ENCODE measurements at regions not wholly inside any gene's neighbourhood (a gene's known extent, or its start where the extent isn't known, plus 50 kb on each side); places are given as distances from the start of the nearest gene placed in this dataset.

DNA sequence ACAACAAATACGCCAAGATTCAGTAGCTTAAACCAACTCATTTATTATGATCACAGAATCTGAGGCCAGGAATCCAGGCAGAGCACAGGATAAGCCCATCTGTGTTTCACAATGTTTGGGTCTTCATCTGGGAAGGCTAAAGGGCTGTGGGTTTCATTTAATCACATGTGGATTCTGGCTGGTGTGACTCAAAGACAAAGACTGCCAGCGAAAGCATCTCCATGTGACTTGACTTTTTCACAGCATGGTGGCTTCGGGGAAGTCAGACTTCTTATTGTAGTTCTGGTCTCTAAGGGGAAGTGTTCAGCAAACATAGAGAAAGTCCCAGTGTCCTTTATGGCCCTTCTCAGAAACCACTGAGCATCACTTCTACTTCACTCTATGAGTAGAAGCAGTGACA is 1014.4 kb upstream of the GOT2 start:
- H3K27me3 ChIP-seq (ENCODE audit: insufficient read depth): no peaks in the 10 kb centered on the region
- DNase-seq: no peak
- H2AFZ ChIP-seq (ENCODE audit: low read depth): no peak overlapping the region
- TF ChIP-seq, protein P1, sequence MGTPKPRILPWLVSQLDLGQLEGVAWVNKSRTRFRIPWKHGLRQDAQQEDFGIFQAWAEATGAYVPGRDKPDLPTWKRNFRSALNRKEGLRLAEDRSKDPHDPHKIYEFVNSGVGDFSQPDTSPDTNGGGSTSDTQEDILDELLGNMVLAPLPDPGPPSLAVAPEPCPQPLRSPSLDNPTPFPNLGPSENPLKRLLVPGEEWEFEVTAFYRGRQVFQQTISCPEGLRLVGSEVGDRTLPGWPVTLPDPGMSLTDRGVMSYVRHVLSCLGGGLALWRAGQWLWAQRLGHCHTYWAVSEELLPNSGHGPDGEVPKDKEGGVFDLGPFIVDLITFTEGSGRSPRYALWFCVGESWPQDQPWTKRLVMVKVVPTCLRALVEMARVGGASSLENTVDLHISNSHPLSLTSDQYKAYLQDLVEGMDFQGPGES (IDR thresholded peaks at IDR 0.05; ENCODE audit: low read depth, low read length): no peak
- TF ChIP-seq, protein P2, sequence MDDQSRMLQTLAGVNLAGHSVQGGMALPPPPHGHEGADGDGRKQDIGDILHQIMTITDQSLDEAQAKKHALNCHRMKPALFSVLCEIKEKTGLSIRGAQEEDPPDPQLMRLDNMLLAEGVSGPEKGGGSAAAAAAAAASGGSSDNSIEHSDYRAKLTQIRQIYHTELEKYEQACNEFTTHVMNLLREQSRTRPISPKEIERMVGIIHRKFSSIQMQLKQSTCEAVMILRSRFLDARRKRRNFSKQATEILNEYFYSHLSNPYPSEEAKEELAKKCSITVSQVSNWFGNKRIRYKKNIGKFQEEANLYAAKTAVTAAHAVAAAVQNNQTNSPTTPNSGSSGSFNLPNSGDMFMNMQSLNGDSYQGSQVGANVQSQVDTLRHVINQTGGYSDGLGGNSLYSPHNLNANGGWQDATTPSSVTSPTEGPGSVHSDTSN (IDR thresholded peaks at IDR 0.05): no peak
- TF ChIP-seq CHD2 (IDR thresholded peaks at IDR 0.05; ENCODE audit: low read length, partially characterized antibody) (no peak), RAD21 (IDR thresholded peaks at IDR 0.05; ENCODE audit: low read length) (no peak), RCOR1 (IDR thresholded peaks at IDR 0.05; ENCODE audit: low read length) (no peak)
- TF ChIP-seq, protein P3, sequence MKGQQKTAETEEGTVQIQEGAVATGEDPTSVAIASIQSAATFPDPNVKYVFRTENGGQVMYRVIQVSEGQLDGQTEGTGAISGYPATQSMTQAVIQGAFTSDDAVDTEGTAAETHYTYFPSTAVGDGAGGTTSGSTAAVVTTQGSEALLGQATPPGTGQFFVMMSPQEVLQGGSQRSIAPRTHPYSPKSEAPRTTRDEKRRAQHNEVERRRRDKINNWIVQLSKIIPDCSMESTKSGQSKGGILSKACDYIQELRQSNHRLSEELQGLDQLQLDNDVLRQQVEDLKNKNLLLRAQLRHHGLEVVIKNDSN (IDR thresholded peaks at IDR 0.05; ENCODE audit: borderline replicate concordance, low read depth): no peak
- no peaks in the 10 kb centered on the region for H3K36me3 ChIP-seq (replicated peaks in 1 of 2; ENCODE audit: control insufficient read depth in 1 of 2, insufficient read depth in 2 of 2, low read length in 1 of 2)
- H3K9me2 ChIP-seq: no peaks in the 10 kb centered on the region
- ChIA-PET POLR2A (no interaction called here), CTCF (no interaction called here)
- no peak overlapping the region for H3K4me2 ChIP-seq
- H3K4me1 ChIP-seq (ENCODE audit: control insufficient read depth in 1 of 2, insufficient read depth in 2 of 2, low read depth in 1 of 2, low read length in 1 of 2): no peaks in the 10 kb centered on the region
- H3K4me3 ChIP-seq (ENCODE audit: low read depth in 2 of 2, low read length in 1 of 2): no peak overlapping the region
- 18% methylated on average over 3 of the region's 3 CpGs for WGBS (ENCODE audit: low lambda C conversion rate)
- no peaks in the 10 kb centered on the region for H3F3A ChIP-seq (replicated peaks; ENCODE audit: insufficient read depth)
- no peaks in the 10 kb centered on the region for H3K9me3 ChIP-seq
- H3K9ac ChIP-seq: no peak overlapping the region
- no peaks in the 10 kb centered on the region for H3K79me2 ChIP-seq (ENCODE audit: insufficient read depth)
- no peaks in the 10 kb centered on the region for H4K20me1 ChIP-seq (ENCODE audit: insufficient read depth)
- H3K27ac ChIP-seq (ENCODE audit: low read depth in 2 of 2, low read length in 1 of 2): no peak overlapping the region

DNA sequence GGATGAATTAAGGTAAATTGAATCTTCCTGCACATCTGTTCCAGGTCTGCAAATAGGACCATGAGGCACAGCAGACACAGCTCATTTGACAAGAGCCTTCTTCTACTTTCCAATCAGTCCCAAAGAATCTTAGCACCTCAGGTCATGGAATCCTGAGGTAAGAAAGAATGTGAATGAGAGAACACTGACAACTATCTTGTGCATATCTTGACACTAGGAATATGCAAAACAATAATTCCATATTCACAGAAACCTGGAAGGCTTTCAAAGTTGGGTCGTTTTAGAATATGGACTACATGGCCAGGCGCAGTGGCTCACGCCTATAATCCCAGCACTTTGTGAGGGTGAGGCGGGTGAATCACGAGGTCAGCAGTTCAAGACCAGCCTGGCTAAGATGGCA is 1009.4 kb upstream of the GOT2 start:
- no peaks in the 10 kb centered on the region for H3K27me3 ChIP-seq (ENCODE audit: insufficient read depth)
- no peak for DNase-seq
- H3K27ac ChIP-seq (ENCODE audit: low read depth in 2 of 2, low read length in 1 of 2): no peak overlapping the region
- no peak overlapping the region for H3K4me2 ChIP-seq
- no peaks in the 10 kb centered on the region for H3K4me1 ChIP-seq (ENCODE audit: control insufficient read depth in 1 of 2, insufficient read depth in 2 of 2, low read depth in 1 of 2, low read length in 1 of 2)
- TF ChIP-seq GABPA (IDR thresholded peaks at IDR 0.05; ENCODE audit: low read depth) (no peak), GATA2 (CRISPR knock-in tag; IDR thresholded peaks at IDR 0.05) (no peak)
- 54% methylated on average over 5 of the region's 5 CpGs for WGBS (ENCODE audit: low lambda C conversion rate)
- no peak overlapping the region for H3K4me3 ChIP-seq (ENCODE audit: low read depth in 2 of 2, low read length in 1 of 2)
- no peak overlapping the region for H2AFZ ChIP-seq (ENCODE audit: low read depth)
- no peaks in the 10 kb centered on the region for H4K20me1 ChIP-seq (ENCODE audit: insufficient read depth)
- H3F3A ChIP-seq (replicated peaks; ENCODE audit: insufficient read depth): no peaks in the 10 kb centered on the region
- no peaks in the 10 kb centered on the region for H3K36me3 ChIP-seq (replicated peaks in 1 of 2; ENCODE audit: control insufficient read depth in 1 of 2, insufficient read depth in 2 of 2, low read length in 1 of 2)
- POLR2A ChIA-PET: no interaction called here
- H3K9ac ChIP-seq: no peak overlapping the region
- no peaks in the 10 kb centered on the region for H3K79me2 ChIP-seq (ENCODE audit: insufficient read depth)
- H3K9me3 ChIP-seq: no peaks in the 10 kb centered on the region
- no peaks in the 10 kb centered on the region for H3K9me2 ChIP-seq
- CTCF ChIA-PET: no interaction called here

DNA sequence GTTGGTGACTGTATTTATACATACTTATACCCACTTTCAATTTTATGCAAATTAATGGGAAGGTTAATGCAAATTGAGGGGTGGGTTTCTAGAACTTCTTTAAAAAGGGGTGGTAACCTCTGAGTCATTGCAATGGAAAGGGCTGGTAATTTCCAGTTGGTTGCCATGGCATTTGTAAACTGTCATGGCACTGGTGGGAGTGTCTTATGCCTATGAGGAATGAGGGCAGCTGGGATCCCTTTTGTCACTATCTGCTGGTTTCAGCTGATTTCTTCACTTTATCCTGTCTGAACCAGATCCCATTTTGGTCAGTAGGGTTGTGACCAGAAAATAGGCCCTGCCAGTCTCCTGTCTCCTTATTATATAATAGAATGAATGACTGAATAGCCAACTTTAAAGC is 1006.7 kb upstream of the GOT2 start:
- TF ChIP-seq GABPA (IDR thresholded peaks at IDR 0.05; ENCODE audit: low read depth): no peak
- TF ChIP-seq RFX5 (IDR thresholded peaks at IDR 0.05; ENCODE audit: low read length): no peak
- no peak for TF ChIP-seq SIN3A (IDR thresholded peaks at IDR 0.05; ENCODE audit: borderline replicate concordance, low read depth, low read length)
- TF ChIP-seq RXRA (IDR thresholded peaks at IDR 0.05; ENCODE audit: borderline replicate concordance, low read depth): no peak
- TF ChIP-seq, protein P2 (IDR thresholded peaks at IDR 0.05): no peak
- no peak for TF ChIP-seq TCF12 (IDR thresholded peaks at IDR 0.05)
- no peak for TF ChIP-seq RCOR1 (IDR thresholded peaks at IDR 0.05; ENCODE audit: low read length)
- TF ChIP-seq MEF2A (IDR thresholded peaks at IDR 0.05; ENCODE audit: borderline replicate concordance, low read depth): no peak
- TF ChIP-seq TEAD4 (IDR thresholded peaks at IDR 0.05; ENCODE audit: borderline replicate concordance, insufficient read depth): no peak
- TF ChIP-seq, protein P4, sequence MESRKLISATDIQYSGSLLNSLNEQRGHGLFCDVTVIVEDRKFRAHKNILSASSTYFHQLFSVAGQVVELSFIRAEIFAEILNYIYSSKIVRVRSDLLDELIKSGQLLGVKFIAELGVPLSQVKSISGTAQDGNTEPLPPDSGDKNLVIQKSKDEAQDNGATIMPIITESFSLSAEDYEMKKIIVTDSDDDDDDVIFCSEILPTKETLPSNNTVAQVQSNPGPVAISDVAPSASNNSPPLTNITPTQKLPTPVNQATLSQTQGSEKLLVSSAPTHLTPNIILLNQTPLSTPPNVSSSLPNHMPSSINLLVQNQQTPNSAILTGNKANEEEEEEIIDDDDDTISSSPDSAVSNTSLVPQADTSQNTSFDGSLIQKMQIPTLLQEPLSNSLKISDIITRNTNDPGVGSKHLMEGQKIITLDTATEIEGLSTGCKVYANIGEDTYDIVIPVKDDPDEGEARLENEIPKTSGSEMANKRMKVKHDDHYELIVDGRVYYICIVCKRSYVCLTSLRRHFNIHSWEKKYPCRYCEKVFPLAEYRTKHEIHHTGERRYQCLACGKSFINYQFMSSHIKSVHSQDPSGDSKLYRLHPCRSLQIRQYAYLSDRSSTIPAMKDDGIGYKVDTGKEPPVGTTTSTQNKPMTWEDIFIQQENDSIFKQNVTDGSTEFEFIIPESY (IDR thresholded peaks at IDR 0.05; ENCODE audit: borderline replicate concordance, low read depth): no peak
- TF ChIP-seq JUND (IDR thresholded peaks at IDR 0.05): no peak
- no peaks in the 10 kb centered on the region for H3K36me3 ChIP-seq (replicated peaks in 1 of 2; ENCODE audit: control insufficient read depth in 1 of 2, insufficient read depth in 2 of 2, low read length in 1 of 2)
- no peaks in the 10 kb centered on the region for H3K27me3 ChIP-seq (ENCODE audit: insufficient read depth)
- H4K20me1 ChIP-seq (ENCODE audit: insufficient read depth): no peaks in the 10 kb centered on the region
- no peaks in the 10 kb centered on the region for H3K79me2 ChIP-seq (ENCODE audit: insufficient read depth)
- H3K9me2 ChIP-seq: no peaks in the 10 kb centered on the region
- no peak overlapping the region for H2AFZ ChIP-seq (ENCODE audit: low read depth)
- no peak overlapping the region for H3K4me3 ChIP-seq (ENCODE audit: low read depth in 2 of 2, low read length in 1 of 2)
- H3F3A ChIP-seq (replicated peaks; ENCODE audit: insufficient read depth): no peaks in the 10 kb centered on the region
- POLR2A ChIA-PET: no interaction called here
- no peak overlapping the region for H3K9ac ChIP-seq
- H3K4me1 ChIP-seq (ENCODE audit: control insufficient read depth in 1 of 2, insufficient read depth in 2 of 2, low read depth in 1 of 2, low read length in 1 of 2): no peaks in the 10 kb centered on the region
- no peak overlapping the region for H3K27ac ChIP-seq (ENCODE audit: low read depth in 2 of 2, low read length in 1 of 2)
- H3K4me2 ChIP-seq: no peak overlapping the region
- no peak for DNase-seq
- H3K9me3 ChIP-seq: no peaks in the 10 kb centered on the region
- CTCF ChIA-PET: no interaction called here

Data from SK-N-SH (cell line).